ENCODE measurements at regions not wholly inside any gene's neighbourhood (a gene's known extent, or its start where the extent isn't known, plus 50 kb on each side); places are given as distances from the start of the nearest gene placed in this dataset.
"Not testable (repeated sequence)": the region's sequence is repeated elsewhere in the genome, so short reads cannot be mapped to it uniquely, and the experiment has no call there.

DNA sequence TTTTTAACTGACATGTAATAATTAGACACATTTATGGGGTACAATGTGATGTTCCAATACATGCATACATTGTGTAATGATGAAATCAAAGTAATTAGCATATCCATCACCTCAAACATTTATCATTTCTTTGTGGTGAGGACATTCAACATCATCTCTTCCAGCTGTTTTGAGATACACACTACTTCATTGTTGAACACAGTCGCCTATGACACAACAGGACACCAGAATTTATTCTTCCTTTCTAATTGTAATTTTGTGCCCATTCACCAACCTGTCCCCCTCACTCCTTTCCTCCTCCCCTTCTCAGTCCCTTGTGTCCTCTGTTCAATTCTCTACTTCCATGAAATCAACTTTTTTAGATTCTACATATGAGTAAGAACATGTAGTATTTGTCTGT, 113.4 kb upstream of the CBLB start:
- 96% methylated on average over 1 of the region's 1 CpG for WGBS
- Histone ChIP-seq H3K27me3 (ENCODE audit: control insufficient read depth in 4 of 4, insufficient read depth in 4 of 4, low read length in 3 of 4) (no peaks in the 10 kb centered on the region), H3K4me3 (ENCODE audit: low read depth in 1 of 3, low read length in 3 of 3) (no peak overlapping the region), H3K9ac (ENCODE audit: low read depth in 1 of 2, low read length in 2 of 2) (no peak overlapping the region), H3K4me1 (ENCODE audit: control insufficient read depth in 4 of 4, insufficient read depth in 4 of 4, low read length in 3 of 4) (no peaks in the 10 kb centered on the region), H3K27ac (ENCODE audit: low read depth in 1 of 2, low read length in 2 of 2) (no peak overlapping the region), H3K9me3 (ENCODE audit: control insufficient read depth in 4 of 4, low read length in 3 of 4) (no peaks in the 10 kb centered on the region), H3K36me3 (ENCODE audit: control insufficient read depth in 4 of 4, insufficient read depth in 3 of 4, low read depth in 1 of 4, low read length in 3 of 4) (no peaks in the 10 kb centered on the region)
- DNase-seq (ENCODE audit: low spot score), result no peak
- TF ChIP-seq, protein P1, sequence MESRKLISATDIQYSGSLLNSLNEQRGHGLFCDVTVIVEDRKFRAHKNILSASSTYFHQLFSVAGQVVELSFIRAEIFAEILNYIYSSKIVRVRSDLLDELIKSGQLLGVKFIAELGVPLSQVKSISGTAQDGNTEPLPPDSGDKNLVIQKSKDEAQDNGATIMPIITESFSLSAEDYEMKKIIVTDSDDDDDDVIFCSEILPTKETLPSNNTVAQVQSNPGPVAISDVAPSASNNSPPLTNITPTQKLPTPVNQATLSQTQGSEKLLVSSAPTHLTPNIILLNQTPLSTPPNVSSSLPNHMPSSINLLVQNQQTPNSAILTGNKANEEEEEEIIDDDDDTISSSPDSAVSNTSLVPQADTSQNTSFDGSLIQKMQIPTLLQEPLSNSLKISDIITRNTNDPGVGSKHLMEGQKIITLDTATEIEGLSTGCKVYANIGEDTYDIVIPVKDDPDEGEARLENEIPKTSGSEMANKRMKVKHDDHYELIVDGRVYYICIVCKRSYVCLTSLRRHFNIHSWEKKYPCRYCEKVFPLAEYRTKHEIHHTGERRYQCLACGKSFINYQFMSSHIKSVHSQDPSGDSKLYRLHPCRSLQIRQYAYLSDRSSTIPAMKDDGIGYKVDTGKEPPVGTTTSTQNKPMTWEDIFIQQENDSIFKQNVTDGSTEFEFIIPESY (IDR thresholded peaks at IDR 0.05), result no peak
- no peak for TF ChIP-seq GABPA (IDR thresholded peaks at IDR 0.05 in 1 of 2, conservative IDR thresholded peaks at IDR 0.05 in 1 of 2)
- no peak for TF ChIP-seq RXRA (IDR thresholded peaks at IDR 0.05)
- TF ChIP-seq, protein P2, sequence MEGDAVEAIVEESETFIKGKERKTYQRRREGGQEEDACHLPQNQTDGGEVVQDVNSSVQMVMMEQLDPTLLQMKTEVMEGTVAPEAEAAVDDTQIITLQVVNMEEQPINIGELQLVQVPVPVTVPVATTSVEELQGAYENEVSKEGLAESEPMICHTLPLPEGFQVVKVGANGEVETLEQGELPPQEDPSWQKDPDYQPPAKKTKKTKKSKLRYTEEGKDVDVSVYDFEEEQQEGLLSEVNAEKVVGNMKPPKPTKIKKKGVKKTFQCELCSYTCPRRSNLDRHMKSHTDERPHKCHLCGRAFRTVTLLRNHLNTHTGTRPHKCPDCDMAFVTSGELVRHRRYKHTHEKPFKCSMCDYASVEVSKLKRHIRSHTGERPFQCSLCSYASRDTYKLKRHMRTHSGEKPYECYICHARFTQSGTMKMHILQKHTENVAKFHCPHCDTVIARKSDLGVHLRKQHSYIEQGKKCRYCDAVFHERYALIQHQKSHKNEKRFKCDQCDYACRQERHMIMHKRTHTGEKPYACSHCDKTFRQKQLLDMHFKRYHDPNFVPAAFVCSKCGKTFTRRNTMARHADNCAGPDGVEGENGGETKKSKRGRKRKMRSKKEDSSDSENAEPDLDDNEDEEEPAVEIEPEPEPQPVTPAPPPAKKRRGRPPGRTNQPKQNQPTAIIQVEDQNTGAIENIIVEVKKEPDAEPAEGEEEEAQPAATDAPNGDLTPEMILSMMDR (IDR thresholded peaks at IDR 0.05; ENCODE audit: low read depth, low read length, missing input control), result no peak
- no peak for TF ChIP-seq RAD21 (IDR thresholded peaks at IDR 0.05)

DNA sequence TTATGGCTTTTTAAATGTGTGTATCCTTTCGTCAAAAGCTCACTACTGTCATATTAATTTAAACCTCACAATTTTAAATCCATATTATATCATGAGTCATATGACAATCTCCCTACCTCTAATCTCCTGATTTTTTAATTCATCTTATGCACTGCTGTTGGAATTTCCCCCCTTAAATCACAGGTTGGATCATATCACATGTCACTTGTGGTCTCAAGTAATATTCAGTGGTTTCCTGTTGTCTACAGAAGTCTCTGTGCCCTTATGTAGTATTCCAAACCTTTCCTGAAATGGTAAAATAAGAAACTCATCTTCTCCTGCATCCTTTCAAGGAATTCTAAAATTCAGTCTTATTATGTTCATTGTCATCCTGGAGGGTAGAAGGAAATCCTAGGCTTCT, 116.0 kb upstream of the CBLB start:
- Histone ChIP-seq H3K27me3 (ENCODE audit: control insufficient read depth in 4 of 4, insufficient read depth in 4 of 4, low read length in 3 of 4) (no peaks in the 10 kb centered on the region), H3K27ac (ENCODE audit: low read depth in 1 of 2, low read length in 2 of 2) (no peak overlapping the region), H3K9me3 (ENCODE audit: control insufficient read depth in 4 of 4, low read length in 3 of 4) (no peaks in the 10 kb centered on the region), H3K9ac (ENCODE audit: low read depth in 1 of 2, low read length in 2 of 2) (no peak overlapping the region), H3K4me3 (ENCODE audit: low read depth in 1 of 3, low read length in 3 of 3) (no peak overlapping the region), H3K36me3 (ENCODE audit: control insufficient read depth in 4 of 4, insufficient read depth in 3 of 4, low read depth in 1 of 4, low read length in 3 of 4) (no peaks in the 10 kb centered on the region), H3K4me1 (ENCODE audit: control insufficient read depth in 4 of 4, insufficient read depth in 4 of 4, low read length in 3 of 4) (no peaks in the 10 kb centered on the region)
- DNase-seq (ENCODE audit: low spot score), result no peak
- TF ChIP-seq, protein P1 (IDR thresholded peaks at IDR 0.05), result no peak
- TF ChIP-seq EGR1 (IDR thresholded peaks at IDR 0.05; ENCODE audit: low read depth in 2 of 2) (no peak), JUND (IDR thresholded peaks at IDR 0.05) (no peak), TAF1 (conservative IDR thresholded peaks at IDR 0.05) (no peak), YY1 (IDR thresholded peaks at IDR 0.05) (no peak), SP1 (IDR thresholded peaks at IDR 0.05) (no peak), NR2F2 (IDR thresholded peaks at IDR 0.05) (no peak), GABPA (IDR thresholded peaks at IDR 0.05 in 1 of 2, conservative IDR thresholded peaks at IDR 0.05 in 1 of 2) (no peak), HNF4A (conservative IDR thresholded peaks at IDR 0.05) (no peak)
- TF ChIP-seq, protein P2 (IDR thresholded peaks at IDR 0.05; ENCODE audit: low read depth, low read length, missing input control), result no peak
- TF ChIP-seq, protein P3, sequence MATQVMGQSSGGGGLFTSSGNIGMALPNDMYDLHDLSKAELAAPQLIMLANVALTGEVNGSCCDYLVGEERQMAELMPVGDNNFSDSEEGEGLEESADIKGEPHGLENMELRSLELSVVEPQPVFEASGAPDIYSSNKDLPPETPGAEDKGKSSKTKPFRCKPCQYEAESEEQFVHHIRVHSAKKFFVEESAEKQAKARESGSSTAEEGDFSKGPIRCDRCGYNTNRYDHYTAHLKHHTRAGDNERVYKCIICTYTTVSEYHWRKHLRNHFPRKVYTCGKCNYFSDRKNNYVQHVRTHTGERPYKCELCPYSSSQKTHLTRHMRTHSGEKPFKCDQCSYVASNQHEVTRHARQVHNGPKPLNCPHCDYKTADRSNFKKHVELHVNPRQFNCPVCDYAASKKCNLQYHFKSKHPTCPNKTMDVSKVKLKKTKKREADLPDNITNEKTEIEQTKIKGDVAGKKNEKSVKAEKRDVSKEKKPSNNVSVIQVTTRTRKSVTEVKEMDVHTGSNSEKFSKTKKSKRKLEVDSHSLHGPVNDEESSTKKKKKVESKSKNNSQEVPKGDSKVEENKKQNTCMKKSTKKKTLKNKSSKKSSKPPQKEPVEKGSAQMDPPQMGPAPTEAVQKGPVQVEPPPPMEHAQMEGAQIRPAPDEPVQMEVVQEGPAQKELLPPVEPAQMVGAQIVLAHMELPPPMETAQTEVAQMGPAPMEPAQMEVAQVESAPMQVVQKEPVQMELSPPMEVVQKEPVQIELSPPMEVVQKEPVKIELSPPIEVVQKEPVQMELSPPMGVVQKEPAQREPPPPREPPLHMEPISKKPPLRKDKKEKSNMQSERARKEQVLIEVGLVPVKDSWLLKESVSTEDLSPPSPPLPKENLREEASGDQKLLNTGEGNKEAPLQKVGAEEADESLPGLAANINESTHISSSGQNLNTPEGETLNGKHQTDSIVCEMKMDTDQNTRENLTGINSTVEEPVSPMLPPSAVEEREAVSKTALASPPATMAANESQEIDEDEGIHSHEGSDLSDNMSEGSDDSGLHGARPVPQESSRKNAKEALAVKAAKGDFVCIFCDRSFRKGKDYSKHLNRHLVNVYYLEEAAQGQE (IDR thresholded peaks at IDR 0.05), result no peak
- 88% methylated on average over 1 of the region's 1 CpG for WGBS

DNA sequence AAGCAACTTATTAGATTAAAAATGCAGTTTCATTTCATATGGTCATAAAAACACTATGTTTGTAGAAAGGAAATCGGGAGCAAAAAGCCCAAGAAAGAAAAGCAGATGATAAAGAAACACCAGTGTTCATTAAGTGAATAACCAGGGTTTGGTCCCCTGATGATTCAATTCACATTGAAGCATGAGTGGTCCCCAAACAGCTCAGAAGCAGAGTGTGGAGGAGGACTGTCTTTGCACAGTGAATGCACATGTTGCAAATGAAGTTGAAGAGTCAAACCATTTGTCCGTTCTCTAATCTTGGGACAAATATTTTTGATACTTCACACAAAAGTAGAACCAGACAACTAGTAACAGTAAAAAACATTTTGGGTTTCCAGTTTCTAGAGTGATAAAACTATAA, 117.5 kb upstream of the CBLB start:
- not testable (repeated sequence) for H3K27me3 ChIP-seq (ENCODE audit: control insufficient read depth in 4 of 4, insufficient read depth in 4 of 4, low read length in 3 of 4); DNase-seq (ENCODE audit: low spot score); H3K9me3 ChIP-seq (ENCODE audit: control insufficient read depth in 4 of 4, low read length in 3 of 4); H3K4me3 ChIP-seq (ENCODE audit: low read depth in 1 of 3, low read length in 3 of 3); H3K27ac ChIP-seq (ENCODE audit: low read depth in 1 of 2, low read length in 2 of 2); H3K36me3 ChIP-seq (ENCODE audit: control insufficient read depth in 4 of 4, insufficient read depth in 3 of 4, low read depth in 1 of 4, low read length in 3 of 4); H3K4me1 ChIP-seq (ENCODE audit: control insufficient read depth in 4 of 4, insufficient read depth in 4 of 4, low read length in 3 of 4); H3K9ac ChIP-seq (ENCODE audit: low read depth in 1 of 2, low read length in 2 of 2)
- 90% methylated on average over 2 of the region's 2 CpGs for WGBS

All from liver (tissue), 8 donors.